Lower leg skin (tissue), 3 donors: ENCODE measurements at regions not wholly inside any gene's neighbourhood (a gene's known extent, or its start where the extent isn't known, plus 50 kb on each side); places are given as distances from the start of the nearest gene placed in this dataset.

Experiments used
- POLR2A ChIP-seq, 2 donors: fragments of 450-650 bp; IDR thresholded peaks; one replicate each; pipeline ENCODE4 v1.6.1; 2016 to 2017; ENCODE audit warnings: antibody characterized with exemption in 2 of 2, mild to moderate bottlenecking in 1 of 2, moderate library complexity in 1 of 2
- TF ChIP-seq, protein P1 (sequence below), 3 donors: fragments of 450-650 bp; IDR thresholded peaks; one replicate each; pipeline ENCODE4 v1.5.1; 2016; ENCODE audit warnings: antibody characterized with exemption in 3 of 3, mild to moderate bottlenecking in 3 of 3, moderate library complexity in 2 of 3

DNA sequence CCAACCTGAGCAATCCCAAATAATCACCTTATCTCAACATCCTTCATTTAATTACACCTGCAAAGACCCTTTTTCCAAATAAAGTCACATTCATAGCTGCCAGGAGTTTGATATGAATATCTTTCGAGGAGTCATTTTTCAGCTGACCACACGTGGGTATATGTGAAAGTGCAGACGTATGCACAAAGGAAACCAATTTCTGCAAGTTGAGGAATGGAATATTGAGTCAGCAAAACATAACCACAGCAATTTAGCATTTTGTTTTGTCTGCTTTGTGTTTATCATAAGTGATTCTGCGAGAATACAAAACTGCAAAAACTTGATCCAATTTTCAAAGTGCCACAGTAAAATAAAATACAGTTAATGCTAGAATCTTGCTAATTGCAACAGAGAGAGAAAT, 295.9 kb downstream of the SUCLA2 start:
- TF ChIP-seq POLR2A (IDR thresholded peaks at IDR 0.05), result no peak
- TF ChIP-seq, protein P1, sequence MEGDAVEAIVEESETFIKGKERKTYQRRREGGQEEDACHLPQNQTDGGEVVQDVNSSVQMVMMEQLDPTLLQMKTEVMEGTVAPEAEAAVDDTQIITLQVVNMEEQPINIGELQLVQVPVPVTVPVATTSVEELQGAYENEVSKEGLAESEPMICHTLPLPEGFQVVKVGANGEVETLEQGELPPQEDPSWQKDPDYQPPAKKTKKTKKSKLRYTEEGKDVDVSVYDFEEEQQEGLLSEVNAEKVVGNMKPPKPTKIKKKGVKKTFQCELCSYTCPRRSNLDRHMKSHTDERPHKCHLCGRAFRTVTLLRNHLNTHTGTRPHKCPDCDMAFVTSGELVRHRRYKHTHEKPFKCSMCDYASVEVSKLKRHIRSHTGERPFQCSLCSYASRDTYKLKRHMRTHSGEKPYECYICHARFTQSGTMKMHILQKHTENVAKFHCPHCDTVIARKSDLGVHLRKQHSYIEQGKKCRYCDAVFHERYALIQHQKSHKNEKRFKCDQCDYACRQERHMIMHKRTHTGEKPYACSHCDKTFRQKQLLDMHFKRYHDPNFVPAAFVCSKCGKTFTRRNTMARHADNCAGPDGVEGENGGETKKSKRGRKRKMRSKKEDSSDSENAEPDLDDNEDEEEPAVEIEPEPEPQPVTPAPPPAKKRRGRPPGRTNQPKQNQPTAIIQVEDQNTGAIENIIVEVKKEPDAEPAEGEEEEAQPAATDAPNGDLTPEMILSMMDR (IDR thresholded peaks at IDR 0.05), result no peak
